Effector memory CD8-positive, alpha-beta T cell (primary cell): ENCODE measurements at regions not wholly inside any gene's neighbourhood (a gene's known extent, or its start where the extent isn't known, plus 50 kb on each side); places are given as distances from the start of the nearest gene placed in this dataset.
"Not testable (repeated sequence)": the region's sequence is repeated elsewhere in the genome, so short reads cannot be mapped to it uniquely, and the experiment has no call there.

Experiments used
- ATAC-seq: fragments of 150-1000 bp; cut with Tn5 transposase; replicated peaks from 2 replicates; pipeline ENCODE4 v1.10.0; 2021; ENCODE audit warnings: mild to moderate bottlenecking, moderate library complexity
- DNase-seq, 3 experiments: peaks; one replicate each; pipeline ENCODE4 v3.0.0; 2021
- H3K27ac Mint-ChIP-seq, 2 donors: one replicate each; pipeline ENCODE4 v1.8.0; 2022; ENCODE audit warnings: mild to moderate bottlenecking in 2 of 2, mixed read lengths in 2 of 2, moderate library complexity in 2 of 2
- H3K27me3 Mint-ChIP-seq, 2 donors: one replicate each; pipeline ENCODE4 v1.8.0; 2022; ENCODE audit warnings: mixed read lengths in 2 of 2
- H3K36me3 Mint-ChIP-seq: one replicate; pipeline ENCODE4 v1.8.0; 2022; ENCODE audit warnings: mild to moderate bottlenecking, moderate library complexity, mixed read lengths; ENCODE audit not compliant: insufficient read depth
- H3K4me1 Mint-ChIP-seq, 2 donors: one replicate each; pipeline ENCODE4 v1.8.0; 2022; ENCODE audit warnings: low read depth in 2 of 2, mixed read lengths in 2 of 2
- H3K4me3 Mint-ChIP-seq, 2 donors: one replicate each; pipeline ENCODE4 v1.8.0; 2022; ENCODE audit warnings: mild to moderate bottlenecking in 2 of 2, mixed read lengths in 2 of 2, moderate library complexity in 2 of 2
- H3K9me3 Mint-ChIP-seq, 2 donors: one replicate each; pipeline ENCODE4 v1.8.0; 2022; ENCODE audit warnings: mixed read lengths in 2 of 2

DNA sequence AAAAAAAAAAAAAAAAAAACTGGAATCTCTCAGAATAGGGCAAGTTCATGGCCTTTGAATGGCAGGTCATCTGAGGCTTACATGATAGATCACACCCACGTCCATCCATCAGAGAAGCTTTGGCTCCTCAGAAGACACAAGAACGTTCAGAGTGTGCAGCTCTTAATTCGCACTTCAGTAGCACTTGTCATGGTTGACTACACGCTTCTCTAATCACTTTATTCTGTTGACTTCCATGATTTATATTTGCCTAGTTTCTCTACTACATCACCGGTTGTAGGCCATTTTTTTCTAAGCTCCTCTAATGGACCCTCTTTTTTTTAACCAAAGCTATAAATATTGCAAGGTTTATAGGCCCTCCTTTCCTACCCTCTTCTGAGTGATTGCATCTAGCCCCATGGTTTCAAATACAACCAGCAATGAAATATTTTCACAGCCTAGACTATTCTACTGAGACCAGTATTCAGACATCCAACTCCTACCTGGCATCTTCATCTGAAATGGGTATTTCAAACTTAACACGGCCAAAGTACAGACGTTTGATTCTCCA lies 305.4 kb upstream of the CELF2 start:
- Mint-ChIP-seq H3K27me3 (peaks cover 0 to 5% of the 10 kb centered on the region in 2 donors), H3K27ac (no peak overlapping the region), H3K9me3 (no peaks in the 10 kb centered on the region), H3K4me1 (no peaks in the 10 kb centered on the region), H3K4me3 (no peak overlapping the region), H3K36me3 (no peaks in the 10 kb centered on the region)
- DNase-seq (no peak), ATAC-seq (no peak)

DNA sequence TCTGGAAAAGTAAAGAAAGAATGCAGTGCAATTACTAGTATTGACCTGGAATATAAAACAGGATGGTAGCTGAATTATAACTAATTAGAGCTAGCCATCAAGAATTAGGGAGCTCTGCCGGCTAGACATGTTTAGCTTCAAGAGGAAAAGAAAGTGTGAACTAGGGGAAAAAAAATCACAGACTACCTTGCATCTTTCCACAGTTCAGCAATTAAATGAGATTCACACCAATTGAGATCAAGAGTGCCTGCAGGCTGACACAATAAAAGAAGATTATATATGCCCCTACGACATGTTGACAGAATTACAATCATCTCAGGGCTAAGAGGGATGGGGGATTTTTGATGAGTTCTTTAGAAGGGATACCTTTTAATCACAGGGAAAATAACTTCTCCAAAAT lies 303.3 kb upstream of the CELF2 start:
- Mint-ChIP-seq H3K9me3 (no peaks in the 10 kb centered on the region), H3K4me1 (no peaks in the 10 kb centered on the region), H3K27me3 (peaks cover 0 to 5% of the 10 kb centered on the region in 2 donors), H3K36me3 (no peaks in the 10 kb centered on the region), H3K27ac (no peak overlapping the region), H3K4me3 (no peak overlapping the region)
- ATAC-seq (no peak), DNase-seq (no peak)

DNA sequence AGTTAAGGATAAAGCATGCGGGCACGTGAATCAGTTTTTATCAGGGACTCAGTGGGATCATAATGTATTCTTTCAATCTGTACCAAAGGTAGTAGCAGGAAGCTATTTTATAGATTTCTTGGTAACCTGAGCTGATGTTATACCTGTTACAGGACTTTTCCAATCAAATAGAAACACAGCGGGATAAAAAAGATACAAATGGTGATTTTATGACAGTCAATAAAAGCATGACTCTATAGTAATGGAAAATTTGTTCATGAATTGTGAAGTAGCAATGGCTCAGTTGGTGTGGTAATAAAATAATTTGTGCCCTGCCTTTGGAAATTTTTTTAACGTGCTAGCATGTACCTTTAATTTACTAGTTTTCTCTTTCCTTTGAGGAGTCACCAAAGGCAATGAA lies 300.7 kb upstream of the CELF2 start:
- ATAC-seq: no peak
- Mint-ChIP-seq H3K4me3 (no peak overlapping the region), H3K27me3 (peaks cover 0 to 5% of the 10 kb centered on the region in 2 donors), H3K4me1 (no peaks in the 10 kb centered on the region), H3K9me3 (no peaks in the 10 kb centered on the region), H3K36me3 (no peaks in the 10 kb centered on the region), H3K27ac (no peak overlapping the region)
- DNase-seq: no peak

DNA sequence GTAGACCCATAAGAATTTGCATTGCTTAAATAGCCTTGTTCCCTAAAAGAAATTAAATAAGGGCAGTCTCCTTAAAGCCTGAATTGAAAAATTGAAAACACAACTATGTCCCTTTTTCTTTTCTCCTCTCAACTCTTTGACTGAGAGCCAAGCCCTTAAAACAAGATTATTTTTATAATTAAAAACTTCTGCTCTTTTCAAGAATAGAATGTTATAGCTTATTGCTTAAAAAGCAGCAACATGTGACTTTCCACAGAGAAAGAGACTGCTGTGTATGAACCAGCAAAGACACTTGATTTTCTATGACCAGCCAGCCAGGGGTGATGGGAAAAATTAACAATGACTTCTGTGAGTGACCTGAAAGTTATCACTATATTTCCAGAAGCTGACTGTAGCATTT lies 295.2 kb upstream of the CELF2 start:
- Mint-ChIP-seq H3K27ac (no peak overlapping the region), H3K36me3 (no peaks in the 10 kb centered on the region)
- no peak for DNase-seq

DNA sequence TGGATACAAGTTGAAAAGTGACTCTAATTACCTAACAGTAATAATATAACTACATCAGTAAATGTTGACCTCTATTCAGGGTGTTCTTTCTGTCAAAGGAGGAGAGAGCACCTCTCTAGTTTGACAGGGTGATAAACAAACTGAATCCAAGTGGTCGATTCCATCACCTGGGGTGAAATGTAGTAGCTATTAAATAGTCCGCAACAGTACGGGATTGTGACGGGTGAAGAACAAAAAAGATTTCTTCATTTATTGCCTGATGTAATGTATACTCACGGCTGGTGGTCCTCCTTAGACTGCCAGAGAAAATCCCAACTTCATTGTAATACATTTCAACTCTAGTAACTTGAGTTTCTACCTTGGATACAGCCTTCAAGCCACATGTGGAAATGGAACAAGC lies 292.5 kb upstream of the CELF2 start:
- peaks cover 17 to 27% of the 10 kb centered on the region in 2 donors for H3K27me3 Mint-ChIP-seq
- ATAC-seq (no peak), DNase-seq (no peak)
- H3K4me1 Mint-ChIP-seq: no peaks in the 10 kb centered on the region
- no peaks in the 10 kb centered on the region for H3K9me3 Mint-ChIP-seq
- no peak overlapping the region for H3K4me3 Mint-ChIP-seq
- H3K36me3 Mint-ChIP-seq: peaks cover 3% of the 10 kb centered on the region
- H3K27ac Mint-ChIP-seq: no peak overlapping the region

More for the DNA sequence above, 295.2 kb upstream of the CELF2 start:
- ATAC-seq: no peak
- Mint-ChIP-seq H3K4me3 (no peak overlapping the region), H3K27me3 (peaks cover 17 to 25% of the 10 kb centered on the region in 2 donors), H3K9me3 (no peaks in the 10 kb centered on the region), H3K4me1 (no peaks in the 10 kb centered on the region)

DNA sequence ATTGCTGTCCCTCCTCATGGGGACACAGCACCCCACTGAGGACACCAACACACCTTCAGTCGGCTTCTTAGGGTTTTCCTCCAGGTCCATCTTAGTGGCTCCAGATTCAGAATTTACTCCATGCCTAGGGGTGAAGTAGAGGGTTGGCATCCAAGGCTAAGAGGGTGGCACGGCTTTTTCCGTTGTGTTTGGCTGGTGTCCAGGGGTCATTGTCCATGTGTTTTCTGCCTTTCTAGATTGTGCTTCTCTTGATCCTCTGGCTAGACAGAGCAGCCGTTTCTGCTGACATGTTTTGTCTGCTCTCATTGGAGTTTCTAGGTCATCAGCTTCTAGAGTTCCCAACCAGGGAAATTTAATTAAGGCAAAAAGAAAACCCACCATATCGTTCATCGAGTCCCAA lies 291.6 kb upstream of the CELF2 start:
- no peak overlapping the region for H3K27ac Mint-ChIP-seq

DNA sequence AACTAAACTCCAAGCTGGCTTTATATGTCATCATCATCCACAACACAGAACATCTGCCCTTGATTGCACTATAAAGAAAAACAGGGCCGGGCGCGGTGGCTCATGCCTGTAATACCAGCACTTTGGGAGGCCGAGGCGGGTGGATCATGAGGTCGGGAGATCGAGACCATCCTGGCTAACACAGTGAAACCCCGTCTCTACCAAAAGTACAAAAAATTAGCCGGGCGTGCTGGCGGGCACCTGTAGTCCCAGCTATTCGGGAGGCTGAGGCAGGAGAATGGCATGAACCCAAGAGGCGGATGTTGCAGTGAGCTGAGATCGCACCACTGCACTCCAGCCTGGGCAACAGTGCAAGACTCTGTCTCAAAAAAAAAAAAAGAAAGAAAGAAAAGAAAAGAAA lies 290.3 kb upstream of the CELF2 start:
- H3K36me3 Mint-ChIP-seq, H3K4me3 Mint-ChIP-seq, H3K4me1 Mint-ChIP-seq, ATAC-seq, H3K27ac Mint-ChIP-seq, DNase-seq, H3K9me3 Mint-ChIP-seq: not testable (repeated sequence)
- peaks cover 17 to 27% of the 10 kb centered on the region in 2 donors for H3K27me3 Mint-ChIP-seq

More for the DNA sequence above, 291.6 kb upstream of the CELF2 start:
- Mint-ChIP-seq H3K36me3 (peaks cover 3% of the 10 kb centered on the region), H3K4me1 (no peaks in the 10 kb centered on the region), H3K9me3 (no peaks in the 10 kb centered on the region), H3K4me3 (no peak overlapping the region), H3K27me3 (peaks cover 17 to 27% of the 10 kb centered on the region in 2 donors)
- DNase-seq: no peak
- ATAC-seq: no peak

DNA sequence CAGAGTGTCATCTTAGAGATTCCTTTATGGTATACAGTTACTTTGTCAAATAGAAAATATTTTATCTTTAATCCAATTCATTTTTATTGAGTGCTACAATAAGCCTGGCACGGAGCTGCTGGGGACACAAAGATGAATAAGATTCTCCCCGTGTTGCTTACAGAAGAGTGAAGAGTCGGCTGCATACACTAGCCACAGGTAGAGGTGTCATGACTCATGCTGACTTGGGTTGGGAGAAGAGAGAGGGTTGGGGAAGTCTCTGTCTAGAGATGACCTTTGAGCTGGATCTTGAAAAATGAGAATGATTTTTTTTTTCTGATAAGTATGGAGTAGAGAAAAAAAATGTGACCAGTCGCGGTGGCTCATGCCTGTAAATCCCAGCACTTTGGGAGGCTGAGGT lies 289.9 kb upstream of the CELF2 start:
- Mint-ChIP-seq H3K27me3 (peaks cover 16 to 24% of the 10 kb centered on the region in 2 donors), H3K4me3 (no peak overlapping the region), H3K27ac (no peak overlapping the region), H3K36me3 (peaks cover 3% of the 10 kb centered on the region), H3K9me3 (no peaks in the 10 kb centered on the region), H3K4me1 (no peaks in the 10 kb centered on the region)
- DNase-seq (no peak), ATAC-seq (no peak)

DNA sequence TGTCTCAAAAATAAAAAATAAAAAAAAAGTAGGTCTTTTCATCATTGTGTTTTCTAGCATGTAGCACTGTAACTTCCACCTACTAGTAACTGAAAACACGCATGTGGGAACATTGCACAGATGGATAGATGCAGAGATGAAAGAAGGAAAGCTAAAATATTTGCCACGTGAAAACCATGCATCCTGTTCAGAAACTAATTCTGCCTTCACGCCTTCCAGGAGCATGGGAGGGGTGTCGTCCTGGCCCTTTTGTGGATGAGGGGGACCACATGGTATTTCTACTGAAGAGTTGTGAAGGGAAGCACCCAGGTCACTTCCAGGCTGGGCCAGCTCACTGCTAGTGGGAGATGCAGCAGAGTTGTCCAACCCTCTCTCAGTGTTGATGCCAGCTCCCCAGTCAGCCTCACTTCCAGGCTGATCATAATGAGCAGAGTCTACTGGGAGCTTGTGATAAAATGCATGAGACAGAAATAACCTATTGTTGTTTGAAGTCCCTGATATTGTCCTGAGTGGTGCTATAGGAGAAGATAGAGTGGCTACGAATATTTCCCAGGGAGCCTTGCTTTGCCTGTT lies 287.1 kb upstream of the CELF2 start:
- H3K4me1 Mint-ChIP-seq: no peaks in the 10 kb centered on the region
- no peak overlapping the region for H3K27ac Mint-ChIP-seq
- no peaks in the 10 kb centered on the region for H3K9me3 Mint-ChIP-seq
- DNase-seq (no peak), ATAC-seq (no peak)
- peaks cover 3% of the 10 kb centered on the region for H3K36me3 Mint-ChIP-seq
- peaks cover 7 to 17% of the 10 kb centered on the region in 2 donors for H3K27me3 Mint-ChIP-seq
- no peak overlapping the region for H3K4me3 Mint-ChIP-seq

DNA sequence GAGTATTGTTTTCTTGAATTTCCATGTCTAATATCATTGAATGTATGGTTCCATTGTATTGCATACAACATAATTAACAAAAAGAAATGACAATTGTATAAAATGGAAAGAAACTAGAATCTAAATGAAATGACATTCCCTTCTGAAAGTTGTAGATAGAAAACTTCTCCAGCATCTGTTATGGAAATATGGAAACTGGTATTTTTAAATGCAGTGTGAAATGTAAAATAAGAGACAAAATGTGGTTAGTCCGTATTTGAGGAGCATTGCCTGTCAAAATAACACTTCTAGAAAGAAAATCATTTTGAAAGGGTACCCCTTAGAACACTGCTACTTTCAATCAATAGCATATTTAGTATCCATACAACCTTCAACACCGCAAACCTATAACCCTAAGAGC lies 286.3 kb upstream of the CELF2 start:
- no peak for DNase-seq
- Mint-ChIP-seq H3K9me3 (no peaks in the 10 kb centered on the region), H3K4me3 (no peak overlapping the region), H3K36me3 (peaks cover 3% of the 10 kb centered on the region), H3K27me3 (peaks cover 11 to 20% of the 10 kb centered on the region in 2 donors), H3K4me1 (no peaks in the 10 kb centered on the region), H3K27ac (no peak overlapping the region)
- ATAC-seq: no peak

DNA sequence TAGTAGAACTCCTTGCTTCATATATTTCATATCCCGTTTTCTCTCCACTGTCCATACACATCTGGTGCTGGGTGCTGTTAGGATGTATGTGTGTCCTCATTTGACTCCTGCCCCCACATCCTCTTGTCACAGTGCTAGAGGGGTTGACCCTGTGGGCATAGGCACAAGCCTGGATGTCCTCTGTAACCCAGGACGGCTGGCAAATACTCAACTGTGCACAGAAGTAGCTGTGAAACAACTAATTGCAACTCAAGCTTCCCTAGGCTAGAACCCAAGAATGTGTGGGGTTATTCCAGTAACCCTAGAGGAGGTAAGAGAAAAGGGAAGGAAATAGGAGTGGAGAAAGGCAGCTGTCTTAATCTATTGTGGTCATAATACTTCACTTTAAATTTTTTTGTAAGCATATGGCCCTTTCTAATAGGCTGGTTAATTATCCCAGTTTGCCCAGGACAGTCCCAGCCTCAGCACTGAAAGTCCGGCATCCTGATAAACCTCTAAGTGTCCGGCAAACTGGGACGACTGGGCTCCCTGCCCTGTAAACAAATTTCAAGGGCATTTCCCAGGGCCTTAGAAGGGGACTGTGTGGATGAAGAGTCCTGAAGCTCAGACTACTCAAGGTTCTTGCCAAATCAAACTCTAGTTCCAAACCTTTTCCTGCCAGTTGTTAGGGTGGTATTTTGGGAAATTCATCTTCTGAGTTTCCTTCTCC lies 283.2 kb upstream of the CELF2 start:
- no peaks in the 10 kb centered on the region for H3K36me3 Mint-ChIP-seq
- H3K4me3 Mint-ChIP-seq: no peak overlapping the region
- peaks cover 11 to 20% of the 10 kb centered on the region in 2 donors for H3K27me3 Mint-ChIP-seq
- no peak for DNase-seq
- no peaks in the 10 kb centered on the region for H3K9me3 Mint-ChIP-seq
- no peak overlapping the region for H3K27ac Mint-ChIP-seq
- no peaks in the 10 kb centered on the region for H3K4me1 Mint-ChIP-seq
- no peak for ATAC-seq

DNA sequence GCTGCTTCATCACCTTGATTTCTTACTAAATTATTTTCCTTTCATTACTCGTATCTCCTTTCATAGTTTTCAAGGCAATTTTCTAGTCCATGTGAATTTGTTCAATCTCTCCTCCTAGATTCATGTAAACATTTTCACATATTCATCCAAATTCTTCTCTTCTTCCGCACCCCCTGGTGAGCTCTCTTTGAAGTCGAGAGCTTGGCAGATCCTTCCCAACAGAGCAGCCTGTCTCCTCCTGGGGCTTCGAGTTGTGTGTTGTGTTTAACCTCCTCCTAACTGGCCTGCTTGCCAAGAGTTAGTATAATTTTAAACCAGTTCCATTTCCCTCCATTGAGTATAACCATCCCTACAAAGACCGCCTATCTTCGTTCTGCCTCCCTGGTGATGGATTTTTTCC lies 272.4 kb upstream of the CELF2 start:
- Mint-ChIP-seq H3K36me3 (no peaks in the 10 kb centered on the region), H3K27ac (no peak overlapping the region), H3K27me3 (peaks cover 26 to 28% of the 10 kb centered on the region in 2 donors), H3K9me3 (peaks cover 0 to 2% of the 10 kb centered on the region in 2 donors), H3K4me1 (no peaks in the 10 kb centered on the region), H3K4me3 (no peak overlapping the region)
- ATAC-seq (no peak), DNase-seq (no peak)

DNA sequence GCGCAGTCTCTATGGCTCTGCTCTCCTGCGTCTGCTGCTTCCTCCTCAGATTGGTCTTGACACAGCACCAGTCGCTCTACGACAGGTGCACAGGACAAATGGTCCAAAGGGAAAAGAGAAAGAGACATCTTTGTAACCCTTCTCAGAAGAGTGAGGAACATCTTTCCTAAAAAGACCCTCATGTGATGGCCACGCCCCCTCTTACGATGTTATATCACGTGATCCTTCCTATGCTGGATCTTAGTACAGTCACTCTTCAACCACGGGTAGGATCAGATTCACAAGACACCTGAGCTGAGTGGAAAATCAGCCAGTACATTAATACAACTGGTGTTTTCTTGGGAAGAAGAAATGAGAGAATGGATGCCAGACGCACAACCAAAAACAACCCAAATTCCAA lies 262.2 kb upstream of the CELF2 start:
- DNase-seq: no peak
- Mint-ChIP-seq H3K27ac (no peak overlapping the region), H3K4me3 (no peak overlapping the region), H3K36me3 (no peaks in the 10 kb centered on the region), H3K9me3 (no peaks in the 10 kb centered on the region), H3K4me1 (peaks cover 0 to 3% of the 10 kb centered on the region in 2 donors), H3K27me3 (peaks cover 0 to 6% of the 10 kb centered on the region in 2 donors)
- ATAC-seq: no peak

DNA sequence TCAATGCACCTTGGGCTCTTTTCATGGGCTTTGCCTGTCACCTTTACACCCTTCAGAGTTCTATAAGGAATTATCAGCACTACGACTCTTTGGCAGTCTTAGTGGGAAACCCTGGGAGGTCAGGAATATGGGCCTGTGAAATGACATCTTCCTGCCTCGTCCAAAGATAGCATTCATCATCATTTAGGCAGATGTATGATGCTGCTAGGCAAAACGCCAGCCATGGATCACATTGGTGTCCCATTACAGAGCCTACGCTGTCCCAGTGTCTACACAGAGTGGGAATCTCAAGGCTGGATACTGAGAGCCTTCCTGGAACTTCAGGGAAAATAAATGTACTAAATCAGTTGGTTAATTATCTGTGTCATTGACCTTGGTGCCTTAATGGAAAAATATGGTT lies 259.4 kb upstream of the CELF2 start:
- H3K36me3 Mint-ChIP-seq: no peaks in the 10 kb centered on the region
- ATAC-seq (no peak), DNase-seq (no peak)
- H3K4me3 Mint-ChIP-seq: no peak overlapping the region
- peaks cover 16 to 18% of the 10 kb centered on the region in 2 donors for H3K27me3 Mint-ChIP-seq
- H3K9me3 Mint-ChIP-seq: no peaks in the 10 kb centered on the region
- peaks cover 0 to 3% of the 10 kb centered on the region in 2 donors for H3K4me1 Mint-ChIP-seq
- no peak overlapping the region for H3K27ac Mint-ChIP-seq
